HepG2 (cell line): ENCODE measurements at regions not wholly inside any gene's neighbourhood (a gene's known extent, or its start where the extent isn't known, plus 50 kb on each side); places are given as distances from the start of the nearest gene placed in this dataset.

Experiments used
- ATAC-seq: fragments of 200-7000 bp; cut with Tn5 transposase; 3 replicates; pipeline ENCODE4 v1.9.1; 2020; ENCODE audit warnings: mild to moderate bottlenecking, moderate library complexity
- BruUV-seq: library from RNA; stranded (reverse); fragments of 400-500 nt; replicated peaks from 2 replicates; lab custom pipeline; 2021; lab: Mats Ljungman, UMichigan
- CTCF ChIA-PET: fragments of 300-600 bp; formaldehyde crosslinking; extraction: SDS; loops from one replicate; lab custom pipeline; 2021; ENCODE audit warnings: low total read pairs, inconsistent platforms, low intra/inter-chr PET ratio; lab: Yijun Ruan, JAX
- POLR2A ChIA-PET: fragments of 350-600 bp; sonication (Branson Sonifier 250); formaldehyde crosslinking; loops from one replicate; lab custom pipeline; 2020; ENCODE audit warnings: antibody characterized with exemption, inconsistent platforms; lab: Yijun Ruan, JAX
- DNase-seq: peaks from one replicate; pipeline ENCODE4 v3.0.0-alpha.2; 2015; ENCODE audit warnings: low spot score
- FAIRE-seq: peaks from 3 replicates; lab custom pipeline; 2011; peaks lifted over from hg19 to GRCh38; lab: Jason Lieb, UNC
- H2AFZ ChIP-seq: one replicate; pipeline ENCODE4 v1.6.1; 2011; ENCODE audit warnings: low read length, inconsistent platforms
- H3K27ac ChIP-seq: fragments of 300-600 bp; 3 replicates; pipeline ENCODE4 v1.8.0; 2011; ENCODE audit warnings: mixed run types, mild to moderate bottlenecking, mixed read lengths, low read length, inconsistent platforms; ENCODE audit not compliant: insufficient read depth; ENCODE audit errors: extremely low read length
- H3K27me3 ChIP-seq, 2 experiments: fragments of 200-600 bp in 1 of 2; 2 replicates in 1 of 2; 3 replicates in 1 of 2; pipeline versions ENCODE4 v1.6.0 to v1.8.0; 2011; ENCODE audit warnings: low read length in 2 of 2, mild to moderate bottlenecking in 2 of 2, moderate library complexity in 2 of 2, inconsistent platforms in 1 of 2; ENCODE audit not compliant: insufficient read depth in 2 of 2, control insufficient read depth in 1 of 2
- H3K36me3 ChIP-seq, 2 experiments: fragments of 200-600 bp in 1 of 2; replicated peaks in 1 of 2; 2 replicates in 1 of 2; 3 replicates in 1 of 2; pipeline versions ENCODE4 v1.5.1 to v1.8.0; 2011; ENCODE audit warnings: low read length in 2 of 2, inconsistent platforms in 1 of 2; ENCODE audit not compliant: insufficient read depth in 2 of 2, control insufficient read depth in 1 of 2
- H3K4me1 ChIP-seq: 2 replicates; pipeline ENCODE4 v1.5.1; 2012; ENCODE audit warnings: low read length, inconsistent platforms; ENCODE audit not compliant: insufficient read depth
- H3K4me2 ChIP-seq: 2 replicates; pipeline ENCODE4 v1.6.0; 2011; ENCODE audit warnings: low read depth, low read length, inconsistent platforms
- H3K4me3 ChIP-seq, 3 experiments: fragments of 200-600 bp in 1 of 3; sonication (generic), shearing (Covaris generic) in 1 of 3; replicated peaks in 1 of 3; 2 replicates each; pipeline ENCODE4 v1.5.1; 2011 to 2016; ENCODE audit warnings: low read length in 3 of 3, inconsistent platforms in 2 of 3, low read depth in 2 of 3, mild to moderate bottlenecking in 2 of 3, control low read depth in 1 of 3, mixed read lengths in 1 of 3; ENCODE audit not compliant: insufficient read depth in 1 of 3
- H3K79me2 ChIP-seq: one replicate; pipeline ENCODE4 v1.6.1; 2011; ENCODE audit warnings: low read length, inconsistent platforms; ENCODE audit not compliant: insufficient read depth
- H3K9ac ChIP-seq: 2 replicates; pipeline ENCODE4 v1.6.0; 2011; ENCODE audit warnings: mild to moderate bottlenecking, low read depth, low read length, inconsistent platforms; ENCODE audit not compliant: insufficient read depth
- H3K9me3 ChIP-seq: 2 replicates; pipeline ENCODE4 v1.5.1; 2012; ENCODE audit warnings: mild to moderate bottlenecking, low read length
- H4K20me1 ChIP-seq: 2 replicates; pipeline ENCODE4 v1.6.0; 2011; ENCODE audit warnings: inconsistent platforms, mild to moderate bottlenecking, low read length, moderate library complexity; ENCODE audit not compliant: insufficient read depth
- ATAD3A ChIP-seq: sonication (generic); formaldehyde crosslinking; IDR thresholded peaks from 2 replicates; pipeline ENCODE4 v1.4.0; 2020; ENCODE audit warnings: missing genetic modification reagents
- CBX2 ChIP-seq, 2 experiments: fragments of 200-600 bp in 1 of 2; sonication (generic); formaldehyde crosslinking in 1 of 2; IDR thresholded peaks; 2 replicates each; pipeline versions ENCODE4 v1.7.0 to v1.8.1; 2018 to 2022; ENCODE audit warnings: low read depth in 2 of 2, low read length in 1 of 2, mild to moderate bottlenecking in 1 of 2, missing genetic modification reagents in 1 of 2
- ERF ChIP-seq: IDR thresholded peaks from 2 replicates; pipeline ENCODE4 v1.6.1; 2018; ENCODE audit warnings: missing biosample characterization, missing genetic modification reagents
- KDM6A ChIP-seq: IDR thresholded peaks from 2 replicates; pipeline ENCODE4 v1.6.1; 2016; ENCODE audit warnings: low read depth
- RBAK ChIP-seq: sonication (generic); formaldehyde crosslinking; IDR thresholded peaks from 2 replicates; pipeline ENCODE4 v1.5.1; 2020; ENCODE audit warnings: mild to moderate bottlenecking, missing genetic modification reagents
- ZMYM4 ChIP-seq: sonication (generic); formaldehyde crosslinking; IDR thresholded peaks from 2 replicates; pipeline ENCODE4 v1.8.1; 2023; ENCODE audit warnings: mild to moderate bottlenecking, missing genetic modification reagents
- ZNF101 ChIP-seq: sonication (generic); formaldehyde crosslinking; IDR thresholded peaks from 2 replicates; pipeline ENCODE4 v1.4.0; 2020; ENCODE audit warnings: mild to moderate bottlenecking, low read depth, missing genetic modification reagents, borderline replicate concordance
- ZNF24 ChIP-seq: fragments of 450-650 bp; IDR thresholded peaks from 2 replicates; pipeline ENCODE4 v1.6.1; 2017; ENCODE audit warnings: antibody characterized with exemption, mild to moderate bottlenecking
- ZNF367 ChIP-seq: sonication (generic); formaldehyde crosslinking; IDR thresholded peaks from 2 replicates; pipeline ENCODE4 v1.4.0; 2020; ENCODE audit warnings: missing genetic modification reagents, borderline replicate concordance
- WGBS: methylation state at CpG from one replicate; pipeline ENCODE4 v1.1.6; 2017; ENCODE audit warnings: low lambda C conversion rate; 5-methylcytosine and 5-hydroxymethylcytosine counted together
- in situ Hi-C: cut with HindIII; loops from 2 replicates; pipeline ENCODE4 v1.10.0; 2017; ENCODE audit warnings: low pct_unique_long_range_greater_than_20kb; ENCODE audit not compliant: extremely low pct_ligation_motif_present
- intact Hi-C: fragments of 100-400 bp; cut with micrococcal nuclease; formaldehyde crosslinking; loops from one replicate; pipeline ENCODE4 v1.10.0; 2022; ENCODE audit not compliant: unreplicated experiment
- TF ChIP-seq, protein P1 (sequence below): sonication (generic); formaldehyde crosslinking; IDR thresholded peaks from 2 replicates; pipeline ENCODE4 v1.5.0; 2020; ENCODE audit warnings: mild to moderate bottlenecking, missing genetic modification reagents
- TF ChIP-seq, protein P2 (sequence below): sonication (generic); formaldehyde crosslinking; IDR thresholded peaks from 2 replicates; pipeline ENCODE4 v1.5.1; 2020; ENCODE audit warnings: missing genetic modification reagents, mild to moderate bottlenecking, borderline replicate concordance

- Histone ChIP-seq H4K20me1 (no peaks in the 10 kb centered on the region), H3K4me2 (no peak overlapping the region), H3K27ac (no peak overlapping the region), H2AFZ (no peak overlapping the region), H3K4me1 (no peaks in the 10 kb centered on the region), H3K9ac (no peak overlapping the region), H3K4me3 (no peak overlapping the region), H3K36me3 (no peaks in the 10 kb centered on the region), H3K9me3 (peaks cover 9% of the 10 kb centered on the region; the same call in 1 of the 2 replicates), H3K27me3 (no peaks in the 10 kb centered on the region; a peak in 1 of 5 replicates), H3K79me2 (no peaks in the 10 kb centered on the region)
- ATAC-seq (no peak), DNase-seq (no peak), FAIRE-seq (no peak)
- 1% methylated on average over 3 of the region's 3 CpGs for WGBS
- intact Hi-C loops (no loop called here), in situ Hi-C loops (no loop called here)
- ChIA-PET POLR2A (no interaction called here), CTCF (no interaction called here)
- TF ChIP-seq RBAK (no peak), ZNF24 (no peak), KDM6A (CRISPR knock-in tag) (no peak), ZNF367 (CRISPR knock-in tag) (no peak), ZNF101 (CRISPR knock-in tag) (no peak), CBX2 (IDR thresholded peaks at IDR 0.05; ENCODE audit: low read depth, low read length) (no peak), CBX2 (CRISPR knock-in tag; IDR thresholded peaks at IDR 0.05; ENCODE audit: low read depth) (no peak), ATAD3A (CRISPR knock-in tag) (no peak), ZMYM4 (CRISPR knock-in tag) (no peak), ERF (CRISPR knock-in tag) (no peak)
- TF ChIP-seq, protein P1, sequence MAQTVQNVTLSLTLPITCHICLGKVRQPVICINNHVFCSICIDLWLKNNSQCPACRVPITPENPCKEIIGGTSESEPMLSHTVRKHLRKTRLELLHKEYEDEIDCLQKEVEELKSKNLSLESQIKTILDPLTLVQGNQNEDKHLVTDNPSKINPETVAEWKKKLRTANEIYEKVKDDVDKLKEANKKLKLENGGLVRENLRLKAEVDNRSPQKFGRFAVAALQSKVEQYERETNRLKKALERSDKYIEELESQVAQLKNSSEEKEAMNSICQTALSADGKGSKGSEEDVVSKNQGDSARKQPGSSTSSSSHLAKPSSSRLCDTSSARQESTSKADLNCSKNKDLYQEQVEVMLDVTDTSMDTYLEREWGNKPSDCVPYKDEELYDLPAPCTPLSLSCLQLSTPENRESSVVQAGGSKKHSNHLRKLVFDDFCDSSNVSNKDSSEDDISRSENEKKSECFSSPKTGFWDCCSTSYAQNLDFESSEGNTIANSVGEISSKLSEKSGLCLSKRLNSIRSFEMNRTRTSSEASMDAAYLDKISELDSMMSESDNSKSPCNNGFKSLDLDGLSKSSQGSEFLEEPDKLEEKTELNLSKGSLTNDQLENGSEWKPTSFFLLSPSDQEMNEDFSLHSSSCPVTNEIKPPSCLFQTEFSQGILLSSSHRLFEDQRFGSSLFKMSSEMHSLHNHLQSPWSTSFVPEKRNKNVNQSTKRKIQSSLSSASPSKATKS = no peak
- TF ChIP-seq, protein P2, sequence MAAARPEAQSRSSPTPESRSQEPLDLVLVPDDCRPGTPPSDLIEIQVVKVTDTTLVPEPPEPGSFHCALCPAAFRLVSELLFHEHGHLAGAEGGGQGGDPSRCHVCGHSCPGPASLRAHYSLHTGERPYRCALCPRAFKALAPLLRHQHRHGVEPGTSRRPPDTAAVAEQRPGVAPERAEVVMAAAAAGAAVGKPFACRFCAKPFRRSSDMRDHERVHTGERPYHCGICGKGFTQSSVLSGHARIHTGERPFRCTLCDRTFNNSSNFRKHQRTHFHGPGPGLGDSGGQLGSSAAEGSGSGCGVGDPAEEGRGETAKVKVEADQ (CRISPR knock-in tag) = no peak
- BruUV-seq = no TSS peak
Measured at GRCh38 chr2:75251896-75252295, 52.6 kb upstream of the TACR1 start.
